MM.1S (cell line): ENCODE measurements at regions not wholly inside any gene's neighbourhood (a gene's known extent, or its start where the extent isn't known, plus 50 kb on each side); places are given as distances from the start of the nearest gene placed in this dataset.

Source experiments
- DNase-seq: peaks from one replicate; pipeline ENCODE4 v3.0.0-alpha.2; 2015
- H2AFZ ChIP-seq: fragments of 300-600 bp; sonication (generic); 2 replicates; pipeline ENCODE4 v1.6.0; 2016; ENCODE audit warnings: antibody characterized with exemption, low read length
- H3F3A ChIP-seq: fragments of 300-600 bp; sonication (generic); 2 replicates; pipeline ENCODE4 v1.6.1; 2016; ENCODE audit warnings: mild to moderate bottlenecking, antibody characterized with exemption, low read length, moderate library complexity, mixed read lengths; ENCODE audit not compliant: insufficient read depth
- H3K27ac ChIP-seq: fragments of 300-600 bp; sonication (generic); 2 replicates; pipeline ENCODE4 v1.5.1; 2016; ENCODE audit warnings: mild to moderate bottlenecking, low read length
- H3K27me3 ChIP-seq: fragments of 300-600 bp; sonication (generic); replicated peaks from 2 replicates; pipeline ENCODE4 v1.6.0; 2016; ENCODE audit warnings: low read length; ENCODE audit not compliant: insufficient read depth
- H3K36me3 ChIP-seq: fragments of 300-600 bp; sonication (generic); replicated peaks from 2 replicates; pipeline ENCODE4 v1.6.1; 2016; ENCODE audit warnings: mild to moderate bottlenecking, low read length, mixed read lengths; ENCODE audit not compliant: insufficient read depth
- H3K4me1 ChIP-seq: fragments of 300-600 bp; sonication (generic); 2 replicates; pipeline ENCODE4 v1.6.1; 2016; ENCODE audit warnings: low read length, mixed read lengths
- H3K4me2 ChIP-seq: fragments of 300-600 bp; sonication (generic); 2 replicates; pipeline ENCODE4 v1.6.0; 2016; ENCODE audit warnings: low read depth, low read length
- H3K4me3 ChIP-seq: fragments of 300-600 bp; sonication (generic); 2 replicates; pipeline ENCODE4 v1.5.1; 2016; ENCODE audit warnings: low read length, mixed read lengths
- H3K79me2 ChIP-seq: fragments of 300-600 bp; sonication (generic); 2 replicates; pipeline ENCODE4 v1.6.1; 2016; ENCODE audit warnings: mixed run types, low read length, mixed read lengths
- H3K9ac ChIP-seq: fragments of 300-600 bp; sonication (generic); 2 replicates; pipeline ENCODE4 v1.6.1; 2016; ENCODE audit warnings: low read length, mixed read lengths
- H3K9me2 ChIP-seq: fragments of 300-600 bp; sonication (generic); replicated peaks from 2 replicates; pipeline ENCODE4 v1.6.1; 2016; ENCODE audit warnings: mild to moderate bottlenecking, low read length, mixed read lengths; ENCODE audit not compliant: insufficient read depth
- H3K9me3 ChIP-seq: fragments of 300-600 bp; sonication (generic); replicated peaks from 2 replicates; pipeline ENCODE4 v1.6.1; 2016; ENCODE audit warnings: mild to moderate bottlenecking, low read length, mixed read lengths; ENCODE audit not compliant: insufficient read depth
- H4K20me1 ChIP-seq: fragments of 300-600 bp; sonication (generic); 2 replicates; pipeline ENCODE4 v1.6.1; 2016; ENCODE audit warnings: mild to moderate bottlenecking, low read length, moderate library complexity, mixed read lengths; ENCODE audit not compliant: insufficient read depth
- EZH2 ChIP-seq: fragments of 300-600 bp; sonication (generic); optimal IDR thresholded peaks from 2 replicates; pipeline ENCODE3; 2017; ENCODE audit warnings: low read depth, mild to moderate bottlenecking, antibody characterized with exemption, low read length, mixed read lengths
- EZH2phosphoT487 ChIP-seq: fragments of 300-600 bp; sonication (generic); IDR thresholded peaks from 2 replicates; pipeline ENCODE4 v1.6.1; 2018; ENCODE audit warnings: antibody characterized with exemption, low read length
- TF ChIP-seq, protein P1 (sequence below): fragments of 300-600 bp; sonication (generic); IDR thresholded peaks from 2 replicates; pipeline ENCODE4 v1.5.1; 2016; ENCODE audit warnings: antibody characterized with exemption, low read length, mixed read lengths

DNA sequence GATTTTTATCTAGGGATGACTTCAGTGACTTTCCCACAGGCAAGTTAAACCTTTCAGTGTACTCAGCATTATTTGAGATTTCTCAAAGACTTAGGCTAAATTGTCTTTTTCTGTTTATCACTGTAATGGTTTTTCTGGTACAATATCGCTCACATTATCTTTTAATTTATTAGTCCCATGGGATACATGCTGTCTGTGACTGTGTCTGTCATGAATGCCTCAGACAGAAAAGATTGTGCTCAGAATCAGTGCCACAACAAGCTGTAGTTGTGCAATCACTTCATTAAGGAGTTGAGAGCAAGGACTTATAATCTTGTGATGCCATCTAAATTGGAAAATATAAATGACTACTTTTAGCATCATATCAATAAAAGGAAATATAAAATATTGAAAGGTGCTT, 2374.2 kb upstream of the RAG2 start:
- H2AFZ ChIP-seq, result no peak overlapping the region
- H3K27ac ChIP-seq, result no peak overlapping the region
- no peak overlapping the region for H3K4me3 ChIP-seq
- no peaks in the 10 kb centered on the region for H3K9me3 ChIP-seq
- no peak overlapping the region for H3K4me2 ChIP-seq
- TF ChIP-seq EZH2phosphoT487 (no peak), EZH2 (no peak)
- TF ChIP-seq, protein P1, sequence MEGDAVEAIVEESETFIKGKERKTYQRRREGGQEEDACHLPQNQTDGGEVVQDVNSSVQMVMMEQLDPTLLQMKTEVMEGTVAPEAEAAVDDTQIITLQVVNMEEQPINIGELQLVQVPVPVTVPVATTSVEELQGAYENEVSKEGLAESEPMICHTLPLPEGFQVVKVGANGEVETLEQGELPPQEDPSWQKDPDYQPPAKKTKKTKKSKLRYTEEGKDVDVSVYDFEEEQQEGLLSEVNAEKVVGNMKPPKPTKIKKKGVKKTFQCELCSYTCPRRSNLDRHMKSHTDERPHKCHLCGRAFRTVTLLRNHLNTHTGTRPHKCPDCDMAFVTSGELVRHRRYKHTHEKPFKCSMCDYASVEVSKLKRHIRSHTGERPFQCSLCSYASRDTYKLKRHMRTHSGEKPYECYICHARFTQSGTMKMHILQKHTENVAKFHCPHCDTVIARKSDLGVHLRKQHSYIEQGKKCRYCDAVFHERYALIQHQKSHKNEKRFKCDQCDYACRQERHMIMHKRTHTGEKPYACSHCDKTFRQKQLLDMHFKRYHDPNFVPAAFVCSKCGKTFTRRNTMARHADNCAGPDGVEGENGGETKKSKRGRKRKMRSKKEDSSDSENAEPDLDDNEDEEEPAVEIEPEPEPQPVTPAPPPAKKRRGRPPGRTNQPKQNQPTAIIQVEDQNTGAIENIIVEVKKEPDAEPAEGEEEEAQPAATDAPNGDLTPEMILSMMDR, result no peak
- H3K36me3 ChIP-seq, result no peaks in the 10 kb centered on the region
- no peaks in the 10 kb centered on the region for H4K20me1 ChIP-seq
- no peak for DNase-seq
- no peaks in the 10 kb centered on the region for H3K9me2 ChIP-seq
- H3K4me1 ChIP-seq, result no peaks in the 10 kb centered on the region
- no peak overlapping the region for H3K9ac ChIP-seq
- H3K79me2 ChIP-seq, result no peaks in the 10 kb centered on the region
- H3F3A ChIP-seq, result no peaks in the 10 kb centered on the region
- H3K27me3 ChIP-seq, result no peaks in the 10 kb centered on the region

DNA sequence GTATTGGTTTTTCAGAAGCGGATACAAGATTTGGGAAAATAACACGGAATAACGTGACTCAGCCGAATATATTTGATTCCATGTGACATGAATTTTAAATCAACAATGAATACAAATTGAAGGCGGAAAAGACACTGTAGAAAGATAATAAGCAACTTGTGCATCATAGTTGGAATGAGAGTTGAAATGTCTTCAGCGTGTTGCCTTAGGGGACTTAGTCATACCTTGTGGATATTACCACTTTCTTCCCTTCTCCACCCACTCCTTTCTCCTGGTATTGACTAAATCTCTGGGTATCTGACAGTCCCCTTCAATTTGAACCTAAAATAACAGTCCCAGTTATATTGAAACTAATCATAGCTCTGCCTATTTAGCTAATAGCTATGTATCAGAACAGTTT, 2373.1 kb upstream of the RAG2 start:
- H3K27ac ChIP-seq, result no peak overlapping the region
- H3K27me3 ChIP-seq, result no peaks in the 10 kb centered on the region
- no peaks in the 10 kb centered on the region for H3K4me1 ChIP-seq
- H3K4me2 ChIP-seq, result no peak overlapping the region
- H3F3A ChIP-seq, result no peaks in the 10 kb centered on the region
- no peaks in the 10 kb centered on the region for H3K79me2 ChIP-seq
- TF ChIP-seq EZH2phosphoT487, result no peak
- no peak for TF ChIP-seq EZH2
- TF ChIP-seq, protein P1, result no peak
- H3K9ac ChIP-seq, result no peak overlapping the region
- H3K9me2 ChIP-seq, result no peaks in the 10 kb centered on the region
- DNase-seq, result no peak
- H3K9me3 ChIP-seq, result no peaks in the 10 kb centered on the region
- no peak overlapping the region for H2AFZ ChIP-seq
- H4K20me1 ChIP-seq, result no peaks in the 10 kb centered on the region
- H3K4me3 ChIP-seq, result no peak overlapping the region
- H3K36me3 ChIP-seq, result no peaks in the 10 kb centered on the region

DNA sequence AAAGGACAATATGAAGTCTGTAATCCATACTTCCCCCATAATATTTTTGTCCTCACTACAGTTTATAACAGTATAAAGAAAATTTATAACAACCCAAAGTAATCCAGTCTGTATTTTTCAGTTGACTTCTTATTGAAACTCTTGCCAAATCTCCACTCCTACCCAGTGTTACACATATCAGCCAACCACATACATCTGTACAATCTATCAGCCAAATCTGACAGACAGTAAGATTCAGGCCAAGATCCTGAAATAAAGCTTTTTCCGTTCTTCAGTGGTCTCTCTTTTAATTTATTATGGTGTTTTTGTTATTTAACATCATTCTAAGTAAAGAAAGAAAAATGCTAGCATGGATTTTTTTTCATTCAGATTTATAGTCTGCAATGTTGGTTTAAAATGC, 2370.9 kb upstream of the RAG2 start:
- Histone ChIP-seq H3K27me3 (no peaks in the 10 kb centered on the region), H3K79me2 (no peaks in the 10 kb centered on the region), H4K20me1 (no peaks in the 10 kb centered on the region), H3K9me2 (no peaks in the 10 kb centered on the region), H3K4me3 (no peak overlapping the region), H3K4me2 (no peak overlapping the region), H3K36me3 (no peaks in the 10 kb centered on the region), H3K27ac (no peak overlapping the region), H3K4me1 (no peaks in the 10 kb centered on the region), H2AFZ (no peak overlapping the region), H3K9me3 (no peaks in the 10 kb centered on the region), H3K9ac (no peak overlapping the region), H3F3A (no peaks in the 10 kb centered on the region)
- TF ChIP-seq EZH2, result no peak
- TF ChIP-seq, protein P1, result no peak
- TF ChIP-seq EZH2phosphoT487, result no peak
- no peak for DNase-seq
